ENCODE measurements at regions not wholly inside any gene's neighbourhood (a gene's known extent, or its start where the extent isn't known, plus 50 kb on each side); places are given as distances from the start of the nearest gene placed in this dataset.

- TF ChIP-seq POLR2A (IDR thresholded peaks at IDR 0.05; ENCODE audit: low read length): no peak
- no peak for TF ChIP-seq GATA1 (IDR thresholded peaks at IDR 0.05; ENCODE audit: low read depth, low read length)
Measured at GRCh38 chr5:125898851-125899405, 524.3 kb upstream of the GRAMD2B start.

Measured in erythroblast (primary cell).